ENCODE measurements at regions not wholly inside any gene's neighbourhood (a gene's known extent, or its start where the extent isn't known, plus 50 kb on each side); places are given as distances from the start of the nearest gene placed in this dataset.
A peak's percentile ranks its signal among the peaks of the same experiment; 100 is the strongest.

- no peak overlapping the region for H3K4me3 ChIP-seq (ENCODE audit: low read depth in 1 of 2, low read length in 2 of 2)
- H3K4me1 ChIP-seq (ENCODE audit: insufficient read depth, low read length) = no peaks in the 10 kb centered on the region
- H3K27me3 ChIP-seq (ENCODE audit: control insufficient read depth in 1 of 2, insufficient read depth in 2 of 2, low read length in 2 of 2) = no peaks in the 10 kb centered on the region
- H3K9ac ChIP-seq (ENCODE audit: low read length) = no peak overlapping the region
- H3K9me3 ChIP-seq (ENCODE audit: low read length) = no peaks in the 10 kb centered on the region
- H3K27ac ChIP-seq (ENCODE audit: low read depth, low read length) = no peak overlapping the region
- no peaks in the 10 kb centered on the region for H3K36me3 ChIP-seq (ENCODE audit: insufficient read depth, low read length)
Observed at GRCh38 chr7:35747611-35748010, 52.7 kb upstream of the HERPUD2 start.

GRCh38 chr7:35748371-35748770, 52.5 kb upstream of the SEPTIN7 start:
- H3K4me3 ChIP-seq (ENCODE audit: low read depth in 1 of 2, low read length in 2 of 2) = no peak overlapping the region
- H3K27ac ChIP-seq (ENCODE audit: low read depth, low read length) = peak overlapping the region; percentile 24
- H3K4me1 ChIP-seq (ENCODE audit: insufficient read depth, low read length) = no peaks in the 10 kb centered on the region
- H3K27me3 ChIP-seq (ENCODE audit: control insufficient read depth in 1 of 2, insufficient read depth in 2 of 2, low read length in 2 of 2) = no peaks in the 10 kb centered on the region
- no peaks in the 10 kb centered on the region for H3K36me3 ChIP-seq (ENCODE audit: insufficient read depth, low read length)
- no peak overlapping the region for H3K9ac ChIP-seq (ENCODE audit: low read length)
- H3K9me3 ChIP-seq (ENCODE audit: low read length) = no peaks in the 10 kb centered on the region

- peaks cover 11% of the 10 kb centered on the region for H3K4me1 ChIP-seq (ENCODE audit: insufficient read depth, low read length)
- no peaks in the 10 kb centered on the region for H3K36me3 ChIP-seq (ENCODE audit: insufficient read depth, low read length)
- no peaks in the 10 kb centered on the region for H3K9me3 ChIP-seq (ENCODE audit: low read length)
- H3K27me3 ChIP-seq (ENCODE audit: control insufficient read depth in 1 of 2, insufficient read depth in 2 of 2, low read length in 2 of 2) = no peaks in the 10 kb centered on the region
- no peak overlapping the region for H3K4me3 ChIP-seq (ENCODE audit: low read depth in 1 of 2, low read length in 2 of 2)
- no peak overlapping the region for H3K9ac ChIP-seq (ENCODE audit: low read length)
- no peak overlapping the region for H3K27ac ChIP-seq (ENCODE audit: low read depth, low read length)
Observed at GRCh38 chr7:35749556-35749955, 51.3 kb upstream of the SEPTIN7 start.

Measured in muscle layer of colon (tissue), 2 donors.